GM19467 (cell line): ENCODE measurements at regions not wholly inside any gene's neighbourhood (a gene's known extent, or its start where the extent isn't known, plus 50 kb on each side); places are given as distances from the start of the nearest gene placed in this dataset.
"Not testable (repeated sequence)": the region's sequence is repeated elsewhere in the genome, so short reads cannot be mapped to it uniquely, and the experiment has no call there.

Experiments used
- ATAC-seq: cut with Tn5 transposase; IDR thresholded peaks from one replicate; pipeline ENCODE4 v1.9.1; 2021; ENCODE audit warnings: mild to moderate bottlenecking, moderate library complexity; ENCODE audit not compliant: unreplicated experiment

GRCh38 chr20:5696011-5696559 is 54.1 kb upstream of the SHLD1 start:
- ATAC-seq = no peak

DNA sequence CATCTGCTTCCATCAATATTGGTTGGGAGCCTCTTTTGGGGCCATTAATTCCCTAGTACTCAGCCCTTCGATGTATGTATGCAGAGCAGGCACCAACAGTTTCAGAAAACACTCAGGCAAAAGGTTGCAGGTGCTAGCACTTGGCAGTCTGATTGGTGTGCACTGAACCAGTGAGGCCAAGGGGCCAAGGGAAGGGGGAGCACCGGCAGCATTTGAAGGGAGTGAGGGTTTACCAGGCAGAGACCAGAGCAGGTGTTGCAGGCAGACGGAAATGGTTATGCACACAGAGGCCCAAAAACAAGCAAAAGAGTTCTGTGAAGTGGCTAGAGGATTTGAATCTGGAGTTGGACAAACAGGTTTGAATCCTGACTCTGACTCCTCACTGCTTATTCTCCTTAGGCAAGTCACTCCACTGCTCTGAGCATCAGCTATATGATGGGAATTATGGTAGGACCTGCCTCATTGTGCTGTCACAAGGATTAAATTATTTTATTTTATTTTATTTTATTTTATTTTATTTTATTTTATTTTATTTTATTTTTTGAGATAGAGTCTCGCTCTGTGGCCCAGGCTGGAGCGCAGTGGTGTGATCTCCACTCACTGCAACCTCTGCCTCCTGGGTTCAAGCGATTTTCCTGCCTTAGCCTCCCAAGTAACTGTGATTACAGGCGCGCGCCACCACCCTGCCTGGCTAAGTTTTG is 58.1 kb upstream of the SHLD1 start:
- peak; percentile 99 for ATAC-seq

- no peak for ATAC-seq
These were observed 60.7 kb upstream of the SHLD1 start for GRCh38 chr20:5689463-5689862.

DNA sequence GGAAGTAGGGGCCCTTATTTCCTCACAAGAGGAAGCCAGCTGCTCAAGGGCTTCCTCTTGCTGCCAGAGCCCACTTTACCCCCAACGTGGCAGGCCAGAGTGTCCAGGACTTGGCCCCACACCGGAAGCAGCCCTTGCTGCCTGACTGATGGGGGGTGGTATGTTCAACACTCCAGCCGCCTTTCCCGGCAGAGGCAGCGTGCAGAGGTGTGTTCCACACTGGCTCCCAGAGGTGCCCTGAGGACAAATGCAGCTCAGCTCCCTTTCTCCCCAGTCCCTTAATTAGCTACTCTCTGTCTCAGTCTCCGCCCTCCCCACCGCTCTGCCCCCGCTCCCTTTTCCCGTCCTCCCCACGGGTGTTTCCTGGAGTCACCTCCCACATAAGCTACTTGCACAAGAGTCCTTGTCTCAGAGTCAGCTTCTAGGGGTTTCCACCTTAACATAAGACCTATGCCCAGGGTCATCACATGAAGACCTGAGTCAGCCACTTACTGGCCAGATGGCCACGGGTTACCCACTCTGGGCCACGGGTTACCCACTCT is 61.7 kb upstream of the SHLD1 start:
- no peak for ATAC-seq

GRCh38 chr20:5687884-5688283 is 62.3 kb upstream of the SHLD1 start:
- no peak for ATAC-seq

DNA sequence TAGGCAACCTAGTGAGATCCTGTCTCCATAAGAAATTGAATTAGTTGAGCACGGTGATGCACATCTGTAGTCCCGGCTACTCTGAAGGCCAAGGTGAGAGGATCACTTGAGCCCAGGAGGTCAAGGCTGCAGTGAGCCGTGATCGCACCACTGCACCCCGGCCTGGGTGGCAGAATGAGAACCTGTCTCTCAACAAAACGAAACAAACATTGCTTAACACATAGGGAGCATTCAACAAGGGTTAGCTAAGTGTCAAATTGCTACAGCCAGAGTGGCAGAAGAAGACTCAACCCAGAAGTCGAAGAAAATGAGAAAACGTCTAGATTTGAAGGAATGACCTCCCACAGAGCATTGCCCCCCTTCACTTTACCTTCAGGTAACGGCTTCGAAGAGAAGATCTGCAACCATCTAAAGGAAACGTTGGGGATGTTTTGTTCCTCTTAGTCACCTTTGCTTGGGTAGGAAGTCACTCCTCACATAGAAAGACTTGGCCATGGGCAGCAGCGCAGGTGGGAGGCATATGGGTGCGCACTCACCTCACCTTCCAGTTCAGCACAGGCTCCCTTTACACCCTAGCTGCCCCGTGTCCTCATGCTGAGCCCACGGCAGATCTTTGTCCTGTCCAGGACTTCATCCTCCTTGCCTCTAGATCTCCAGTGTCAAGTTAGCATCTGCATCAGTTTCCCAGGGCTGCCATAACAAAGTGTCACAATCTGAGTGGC is 63.7 kb upstream of the SHLD1 start:
- ATAC-seq = no peak

- not testable (repeated sequence) for ATAC-seq
These were observed 67.6 kb upstream of the SHLD1 start for GRCh38 chr20:5682556-5682955.

DNA sequence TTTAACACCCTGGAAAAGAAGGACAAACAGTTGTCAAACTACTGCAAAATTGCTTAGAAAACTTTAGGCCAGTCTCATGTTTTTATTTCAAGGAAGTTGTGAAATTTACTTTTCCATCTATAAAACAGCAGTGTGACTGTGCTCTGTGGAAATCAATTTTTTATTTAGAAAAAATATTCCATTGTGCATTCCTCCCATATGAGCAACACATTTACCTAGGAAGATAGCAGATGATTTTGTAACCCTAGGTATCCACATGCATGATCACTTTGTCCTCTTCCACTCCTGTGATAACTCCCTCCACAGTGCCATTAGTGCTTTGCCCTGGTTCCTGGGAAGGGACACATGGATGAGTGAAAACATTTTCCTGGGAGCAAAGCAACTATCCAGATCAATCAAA is 69.4 kb upstream of the GPCPD1 start:
- ATAC-seq = no peak

GRCh38 chr20:5678777-5679176 is 68.0 kb upstream of the GPCPD1 start:
- ATAC-seq = no peak

DNA sequence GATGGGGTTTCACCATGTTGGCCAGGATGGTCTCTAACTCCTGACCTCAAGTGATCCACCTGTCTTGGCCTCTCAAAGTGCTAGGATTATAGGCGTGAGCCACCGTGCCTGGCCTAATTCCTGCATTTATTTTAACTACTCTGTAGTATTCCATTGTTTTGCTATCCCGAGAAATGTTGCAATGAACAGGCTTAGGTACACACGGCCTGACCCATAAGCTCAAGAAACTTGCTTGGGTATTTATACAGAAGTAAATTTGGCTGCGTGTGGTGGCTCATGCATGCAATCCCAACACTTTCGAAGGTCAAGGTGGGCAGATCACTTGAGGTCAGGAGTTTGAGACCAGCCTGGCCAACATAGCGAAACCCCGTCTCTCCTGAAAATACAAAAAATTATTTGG is 67.1 kb upstream of the GPCPD1 start:
- not testable (repeated sequence) for ATAC-seq

DNA sequence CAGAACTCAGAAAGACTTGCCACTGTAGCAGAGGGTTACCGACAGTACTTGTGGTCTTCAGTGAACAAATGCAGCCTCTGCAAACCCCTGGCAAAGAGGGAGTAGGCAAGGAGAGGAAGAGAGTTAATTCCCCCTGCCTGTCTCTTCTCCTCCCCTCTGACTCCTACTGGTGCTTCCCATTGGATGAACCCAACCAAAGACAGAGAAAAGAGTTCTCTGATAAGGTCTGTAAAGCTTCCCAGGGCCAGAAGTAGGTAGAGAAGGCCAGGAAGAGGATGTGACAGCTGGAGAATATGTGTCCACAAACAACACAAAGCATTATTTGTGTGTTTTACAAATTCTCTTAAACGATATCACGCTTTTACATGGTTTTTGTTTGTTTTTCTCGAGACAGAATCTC is 66.6 kb upstream of the GPCPD1 start:
- ATAC-seq = no peak

DNA sequence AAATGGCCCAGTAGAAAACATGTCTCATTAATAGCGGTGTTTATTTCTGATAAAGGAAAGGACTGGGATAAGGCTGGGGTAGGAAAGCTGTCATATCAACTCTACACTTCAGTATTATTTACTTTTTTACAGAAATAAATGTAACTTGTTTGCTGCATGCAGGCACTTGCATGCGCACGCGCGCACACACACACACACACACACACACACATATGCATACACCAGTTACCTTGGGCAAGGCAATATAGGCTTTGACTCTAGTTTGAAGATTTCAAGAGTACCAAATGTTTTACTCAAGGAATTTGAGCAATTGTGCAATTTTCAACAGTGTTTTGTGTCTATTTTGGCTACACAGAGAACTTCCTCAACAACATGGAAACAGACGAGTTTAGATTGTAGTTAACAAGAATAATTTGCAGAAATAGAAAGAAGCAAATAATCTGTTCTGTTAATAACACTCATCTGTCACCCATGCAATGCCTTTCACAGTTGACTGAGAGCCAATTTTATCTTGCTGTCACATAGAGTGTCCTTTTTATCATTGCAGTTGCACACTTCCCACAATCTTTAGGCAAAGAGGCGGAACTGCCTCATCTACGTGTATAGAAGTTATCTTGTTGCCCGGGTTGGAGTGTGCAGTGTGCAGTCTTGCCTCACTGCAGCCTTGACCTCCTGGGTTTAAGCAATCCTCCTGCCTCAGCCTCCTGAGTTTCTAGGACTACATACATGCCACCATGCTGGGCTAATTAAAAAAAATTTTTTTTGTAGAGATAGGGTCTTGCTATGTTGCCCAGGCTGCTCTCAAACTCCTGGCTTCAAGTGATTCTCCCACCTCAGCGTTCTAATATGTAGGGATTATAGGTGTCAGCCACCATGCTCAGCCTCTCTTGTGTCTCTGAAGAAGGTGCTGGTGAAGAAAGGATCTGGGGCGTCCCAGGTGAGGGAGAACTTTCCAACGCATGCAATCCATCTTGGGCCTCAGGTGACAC is 64.6 kb upstream of the GPCPD1 start:
- ATAC-seq = no peak

DNA sequence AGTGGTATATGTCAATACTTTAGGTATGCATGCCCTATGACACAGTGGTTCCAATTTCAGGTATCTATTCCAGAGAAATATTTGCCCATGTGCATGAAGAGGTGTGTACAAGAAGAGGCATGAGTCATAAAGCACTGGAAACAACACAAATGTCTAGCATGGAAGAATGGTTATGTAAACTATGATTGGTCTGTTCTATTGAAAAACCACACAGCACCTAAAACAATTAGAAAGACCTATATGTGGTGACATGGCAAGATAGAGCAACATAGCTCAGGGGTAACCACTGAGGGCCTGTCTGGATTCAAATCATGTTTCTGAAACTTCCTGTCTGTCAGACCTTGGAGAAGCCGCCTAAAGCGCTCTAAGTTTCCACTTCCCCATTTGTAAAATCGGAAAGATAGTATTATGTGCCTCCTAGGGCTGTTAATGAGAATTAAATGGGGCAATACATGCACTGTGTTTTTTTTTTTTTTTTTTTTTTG is 63.4 kb upstream of the GPCPD1 start:
- ATAC-seq = peak; percentile 82

DNA sequence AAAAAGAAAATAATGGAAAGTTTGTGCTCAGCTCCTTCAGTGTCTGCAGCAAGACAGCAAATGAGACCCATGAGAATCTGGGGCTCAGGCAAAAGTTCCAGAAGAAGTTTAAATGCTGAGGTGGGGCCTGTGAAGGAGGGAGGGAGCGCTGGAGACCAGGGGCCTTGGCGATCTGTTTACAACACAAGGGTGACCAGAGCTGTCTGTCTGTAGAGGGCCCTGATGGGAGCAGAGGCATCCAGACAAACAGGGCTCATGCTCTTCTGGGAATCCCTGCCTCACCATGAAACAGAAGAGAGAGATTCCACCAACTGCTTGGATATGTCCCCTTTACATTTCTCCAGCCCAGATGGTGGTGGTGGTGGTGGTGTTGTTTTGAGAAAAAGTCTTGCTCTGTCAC is 60.1 kb upstream of the GPCPD1 start:
- ATAC-seq = no peak

DNA sequence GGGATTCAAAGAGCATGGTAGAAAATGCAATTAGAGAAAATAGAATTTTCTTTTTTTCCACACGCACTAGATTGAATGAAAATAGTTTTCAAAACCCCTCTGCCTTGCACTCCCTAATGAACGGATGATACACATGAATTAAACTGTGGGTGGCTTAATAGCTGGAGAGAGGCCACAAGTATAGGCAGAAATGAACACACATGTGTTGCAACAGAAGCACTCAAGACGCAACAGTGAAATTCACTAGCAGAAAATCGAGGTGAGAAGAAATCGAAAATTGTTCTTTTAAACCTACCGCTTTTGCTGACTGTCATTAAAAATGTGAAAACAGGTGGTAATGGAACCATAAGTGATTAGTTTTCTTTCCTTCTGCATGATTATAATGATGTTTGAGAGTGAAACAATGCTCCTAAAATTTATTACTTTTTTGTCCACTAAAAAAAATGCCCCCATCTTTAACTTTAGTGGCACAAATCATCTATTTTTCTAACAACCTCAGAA is 59.3 kb upstream of the GPCPD1 start:
- ATAC-seq = no peak

- ATAC-seq = no peak
These were observed 57.7 kb upstream of the GPCPD1 start for GRCh38 chr20:5668529-5668868.

GRCh38 chr20:5667705-5668528 is 57.1 kb upstream of the GPCPD1 start:
- ATAC-seq = no peak

- ATAC-seq = no peak
These were observed 54.6 kb upstream of the GPCPD1 start for GRCh38 chr20:5665417-5665816.

- no peak for ATAC-seq
These were observed 52.6 kb upstream of the GPCPD1 start for GRCh38 chr20:5663396-5663795.

- ATAC-seq = no peak
These were observed 52.0 kb upstream of the GPCPD1 start for GRCh38 chr20:5662769-5663168.
